ENCODE measurements at regions not wholly inside any gene's neighbourhood (a gene's known extent, or its start where the extent isn't known, plus 50 kb on each side); places are given as distances from the start of the nearest gene placed in this dataset.

GRCh38 chr1:233734456-233734855 lies 120.5 kb downstream of the KCNK1 start:
- H3K4me1 ChIP-seq (ENCODE audit: insufficient read depth, low read length): peaks cover 3% of the 10 kb centered on the region; the same call in 1 of the 2 replicates
- no peak overlapping the region for H2BK5ac ChIP-seq (ENCODE audit: insufficient read length, low read length)
- Mint-ChIP-seq H3K36me3 (ENCODE audit: insufficient read depth in 1 of 3, low read depth in 3 of 3) (no peaks in the 10 kb centered on the region; a peak in 1 of 7 replicates), H3K4me1 (peaks cover 22 to 25% of the 10 kb centered on the region in 2 experiments), H3K4me3 (no peak overlapping the region), H3K27ac (no peak overlapping the region), H3K9me3 (no peaks in the 10 kb centered on the region), H3K27me3 (ENCODE audit: low read depth) (no peaks in the 10 kb centered on the region; the same call in 1 of the 2 replicates)
- no peak overlapping the region for H3K9ac ChIP-seq (ENCODE audit: extremely low read depth, insufficient read length, low read length)
- H2BK12ac ChIP-seq (ENCODE audit: insufficient read length, low read depth, low read length): no peak overlapping the region
- no peak overlapping the region for H2BK20ac ChIP-seq (ENCODE audit: low read depth, low read length, poor library complexity, severe bottlenecking)
- no peak overlapping the region for H2BK120ac ChIP-seq (ENCODE audit: low read depth, low read length, poor library complexity, severe bottlenecking)
- no peak overlapping the region for H4K5ac ChIP-seq (ENCODE audit: insufficient read length, low read depth, low read length)
- no peak overlapping the region for H3K4ac ChIP-seq (ENCODE audit: low read depth, low read length)
- no peak for TF ChIP-seq CTCF (conservative IDR thresholded peaks at IDR 0.05)
- no CpG with 5 or more reads among the region's 7 CpGs for WGBS (ENCODE audit: extremely low coverage, insufficient read length, low lambda C conversion rate)
- no peaks in the 10 kb centered on the region for H4K20me1 ChIP-seq (ENCODE audit: control insufficient read depth, insufficient read depth, insufficient read length)
- no peak overlapping the region for H2AFZ ChIP-seq (ENCODE audit: low read length)
- no peak overlapping the region for H3K14ac ChIP-seq (ENCODE audit: insufficient read depth, low read length)
- no peak overlapping the region for H4K8ac ChIP-seq (replicated peaks; ENCODE audit: insufficient read length, low read depth, low read length)
- H3K27ac ChIP-seq (ENCODE audit: insufficient read length, low read depth, low read length): no peak overlapping the region
- H2BK15ac ChIP-seq (ENCODE audit: low read depth, low read length): no peak overlapping the region
- no peaks in the 10 kb centered on the region for H3K27me3 ChIP-seq (ENCODE audit: insufficient read depth, low read length)
- H3K23ac ChIP-seq (ENCODE audit: insufficient read length, low read depth, low read length): no peak overlapping the region
- no peak overlapping the region for H3K18ac ChIP-seq (ENCODE audit: insufficient read length, low read depth, low read length)
- H3T11ph ChIP-seq (ENCODE audit: low read length): no peak overlapping the region
- no peak overlapping the region for H3K4me2 ChIP-seq (ENCODE audit: insufficient read depth, insufficient read length, low read length)
- H3K9me3 ChIP-seq (ENCODE audit: control insufficient read depth, low read depth, low read length): no peaks in the 10 kb centered on the region
- no peak overlapping the region for H3K56ac ChIP-seq (ENCODE audit: insufficient read length, low read depth, low read length)
- H4K91ac ChIP-seq (ENCODE audit: insufficient read length, low read depth, low read length): no peak overlapping the region
- no peaks in the 10 kb centered on the region for H3K79me1 ChIP-seq (ENCODE audit: insufficient read depth, low read depth, low read length, poor library complexity, severe bottlenecking)
- H3K23me2 ChIP-seq (ENCODE audit: insufficient read length, low read depth, low read length, poor library complexity, severe bottlenecking): no peaks in the 10 kb centered on the region
- no peak overlapping the region for H2AK5ac ChIP-seq (ENCODE audit: insufficient read length, low read length)
- H3K79me2 ChIP-seq (ENCODE audit: insufficient read depth, low read length): no peaks in the 10 kb centered on the region
- DNase-seq: no peak

Measured in H9 (cell line).